ENCODE measurements at regions not wholly inside any gene's neighbourhood (a gene's known extent, or its start where the extent isn't known, plus 50 kb on each side); places are given as distances from the start of the nearest gene placed in this dataset.
"Not testable (repeated sequence)": the region's sequence is repeated elsewhere in the genome, so short reads cannot be mapped to it uniquely, and the experiment has no call there.

DNA sequence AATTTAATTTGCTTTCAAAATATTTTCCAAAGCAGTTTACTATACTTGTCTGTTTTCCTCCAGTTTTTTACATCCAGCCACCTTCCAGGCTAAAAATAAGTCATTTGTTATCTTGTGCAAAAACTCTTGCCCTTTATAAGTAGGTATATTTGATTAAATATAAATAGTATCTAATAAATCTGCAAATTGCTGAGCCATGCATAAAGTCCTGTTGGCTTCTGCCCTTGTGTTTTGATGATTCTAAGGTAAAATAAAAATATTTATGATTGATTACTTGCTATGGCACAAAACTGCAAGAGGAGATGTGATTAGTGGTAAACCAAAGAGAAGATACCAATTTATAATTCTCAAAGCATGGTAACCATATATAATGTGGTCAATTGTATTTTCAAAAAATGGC, 1026.7 kb downstream of the EPHA3 start:
- H3K9me3 Mint-ChIP-seq = peaks cover 6% of the 10 kb centered on the region
- no peak for DNase-seq
- H3K4me3 Mint-ChIP-seq = no peak overlapping the region
- ChIA-PET CTCF (no interaction called here), POLR2A (no interaction called here)
- no peak overlapping the region for H3K27ac Mint-ChIP-seq
- no peaks in the 10 kb centered on the region for H3K4me1 Mint-ChIP-seq
- no peaks in the 10 kb centered on the region for H3K36me3 Mint-ChIP-seq (ENCODE audit: low read depth)
- H3K27me3 Mint-ChIP-seq = no peaks in the 10 kb centered on the region

GRCh38 chr3:90136456-90137191, 1029.2 kb downstream of the EPHA3 start:
- Mint-ChIP-seq H3K36me3 (ENCODE audit: low read depth) (no peaks in the 10 kb centered on the region), H3K9me3 (peaks cover 6% of the 10 kb centered on the region), H3K4me1 (no peaks in the 10 kb centered on the region), H3K27me3 (no peaks in the 10 kb centered on the region), H3K27ac (no peak overlapping the region), H3K4me3 (no peak overlapping the region)
- DNase-seq = no peak
- ChIA-PET POLR2A (no interaction called here), CTCF (no interaction called here)

GRCh38 chr3:90145094-90145860, 1037.9 kb downstream of the EPHA3 start:
- Mint-ChIP-seq H3K9me3 (peaks cover 7% of the 10 kb centered on the region), H3K36me3 (ENCODE audit: low read depth) (no peaks in the 10 kb centered on the region), H3K27me3 (no peaks in the 10 kb centered on the region), H3K27ac (no peak overlapping the region), H3K4me1 (no peaks in the 10 kb centered on the region), H3K4me3 (no peak overlapping the region)
- DNase-seq = no peak
- CTCF ChIA-PET = no interaction called here
- POLR2A ChIA-PET = no interaction called here

- H3K4me1 Mint-ChIP-seq = no peaks in the 10 kb centered on the region
- POLR2A ChIA-PET = no interaction called here
- no peak for DNase-seq
- H3K27ac Mint-ChIP-seq = no peak overlapping the region
- no peak overlapping the region for H3K4me3 Mint-ChIP-seq
- H3K27me3 Mint-ChIP-seq = no peaks in the 10 kb centered on the region
- CTCF ChIA-PET = no interaction called here
- no peaks in the 10 kb centered on the region for H3K36me3 Mint-ChIP-seq (ENCODE audit: low read depth)
- peaks cover 4% of the 10 kb centered on the region for H3K9me3 Mint-ChIP-seq
These were observed 1072.7 kb downstream of the EPHA3 start for GRCh38 chr3:90180096-90180495.

- Mint-ChIP-seq H3K4me1 (no peaks in the 10 kb centered on the region), H3K27ac (no peak overlapping the region), H3K27me3 (no peaks in the 10 kb centered on the region), H3K36me3 (ENCODE audit: low read depth) (no peaks in the 10 kb centered on the region), H3K9me3 (peaks cover 4% of the 10 kb centered on the region), H3K4me3 (no peak overlapping the region)
- ChIA-PET POLR2A (no interaction called here), CTCF (no interaction called here)
- DNase-seq = no peak
These were observed 1073.1 kb downstream of the EPHA3 start for GRCh38 chr3:90180543-90180942.

- H3K36me3 Mint-ChIP-seq (ENCODE audit: low read depth); H3K27me3 Mint-ChIP-seq; H3K9me3 Mint-ChIP-seq; CTCF ChIA-PET; POLR2A ChIA-PET; H3K4me1 Mint-ChIP-seq; H3K27ac Mint-ChIP-seq; DNase-seq; H3K4me3 Mint-ChIP-seq: not testable (repeated sequence)
These were observed 1075.0 kb downstream of the EPHA3 start for GRCh38 chr3:90182291-90182976.

DNA sequence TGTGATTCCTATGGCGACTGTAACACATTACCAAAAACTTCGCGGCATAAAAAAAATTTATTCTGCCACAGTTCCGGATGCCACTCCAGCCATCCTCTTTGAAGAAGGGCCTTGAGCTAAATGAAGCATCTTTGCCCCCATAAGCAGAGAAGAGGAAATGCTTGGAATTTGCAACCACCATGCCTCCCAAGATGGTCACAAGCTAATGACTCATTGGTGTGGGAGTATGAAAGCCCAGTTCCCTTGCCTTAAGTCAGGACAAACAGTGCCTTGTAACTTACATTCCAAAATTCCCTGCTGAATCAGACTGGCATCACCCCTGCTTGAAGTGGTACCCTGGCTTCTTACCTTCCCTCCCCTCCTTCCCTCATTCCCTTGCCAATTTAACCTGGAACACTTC, 1077.4 kb downstream of the EPHA3 start:
- ChIA-PET POLR2A (no interaction called here), CTCF (no interaction called here)
- Mint-ChIP-seq H3K27me3 (no peaks in the 10 kb centered on the region), H3K4me3 (no peak overlapping the region), H3K27ac (no peak overlapping the region), H3K36me3 (ENCODE audit: low read depth) (no peaks in the 10 kb centered on the region), H3K9me3 (no peaks in the 10 kb centered on the region), H3K4me1 (no peaks in the 10 kb centered on the region)
- DNase-seq = no peak

- H3K27me3 Mint-ChIP-seq; POLR2A ChIA-PET; H3K4me3 Mint-ChIP-seq; H3K36me3 Mint-ChIP-seq (ENCODE audit: low read depth); DNase-seq; CTCF ChIA-PET; H3K4me1 Mint-ChIP-seq; H3K27ac Mint-ChIP-seq: not testable (repeated sequence)
- peaks cover 14% of the 10 kb centered on the region for H3K9me3 Mint-ChIP-seq
These were observed 1090.0 kb downstream of the EPHA3 start for GRCh38 chr3:90197383-90197782.

GRCh38 chr3:90202931-90203330, 1095.5 kb downstream of the EPHA3 start:
- H3K27ac Mint-ChIP-seq; H3K27me3 Mint-ChIP-seq; H3K9me3 Mint-ChIP-seq; DNase-seq; H3K4me1 Mint-ChIP-seq; H3K36me3 Mint-ChIP-seq (ENCODE audit: low read depth); H3K4me3 Mint-ChIP-seq; POLR2A ChIA-PET; CTCF ChIA-PET: not testable (repeated sequence)

DNA sequence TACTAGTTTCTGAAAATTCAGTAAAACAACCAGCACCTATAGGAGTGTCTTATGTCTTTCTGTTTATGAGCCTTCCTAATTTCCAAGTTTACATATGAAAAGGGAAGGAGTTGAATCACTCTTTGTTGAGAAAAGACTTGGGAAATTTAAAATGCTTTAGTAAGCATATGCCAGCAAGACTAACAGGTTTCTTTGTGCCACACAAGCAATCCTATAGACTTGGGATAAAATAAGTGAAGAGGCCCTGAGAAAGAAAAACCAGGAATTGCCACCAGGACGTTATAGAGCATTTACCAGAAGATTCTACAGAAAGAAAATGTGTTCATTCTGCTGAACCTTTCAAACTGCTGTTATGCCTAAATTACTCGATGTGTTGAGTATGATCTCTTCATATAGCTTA, 1099.1 kb downstream of the EPHA3 start:
- H3K9me3 Mint-ChIP-seq = peaks cover 11% of the 10 kb centered on the region
- POLR2A ChIA-PET; CTCF ChIA-PET; H3K4me3 Mint-ChIP-seq; H3K27me3 Mint-ChIP-seq; H3K36me3 Mint-ChIP-seq (ENCODE audit: low read depth); DNase-seq; H3K27ac Mint-ChIP-seq; H3K4me1 Mint-ChIP-seq: not testable (repeated sequence)

DNA sequence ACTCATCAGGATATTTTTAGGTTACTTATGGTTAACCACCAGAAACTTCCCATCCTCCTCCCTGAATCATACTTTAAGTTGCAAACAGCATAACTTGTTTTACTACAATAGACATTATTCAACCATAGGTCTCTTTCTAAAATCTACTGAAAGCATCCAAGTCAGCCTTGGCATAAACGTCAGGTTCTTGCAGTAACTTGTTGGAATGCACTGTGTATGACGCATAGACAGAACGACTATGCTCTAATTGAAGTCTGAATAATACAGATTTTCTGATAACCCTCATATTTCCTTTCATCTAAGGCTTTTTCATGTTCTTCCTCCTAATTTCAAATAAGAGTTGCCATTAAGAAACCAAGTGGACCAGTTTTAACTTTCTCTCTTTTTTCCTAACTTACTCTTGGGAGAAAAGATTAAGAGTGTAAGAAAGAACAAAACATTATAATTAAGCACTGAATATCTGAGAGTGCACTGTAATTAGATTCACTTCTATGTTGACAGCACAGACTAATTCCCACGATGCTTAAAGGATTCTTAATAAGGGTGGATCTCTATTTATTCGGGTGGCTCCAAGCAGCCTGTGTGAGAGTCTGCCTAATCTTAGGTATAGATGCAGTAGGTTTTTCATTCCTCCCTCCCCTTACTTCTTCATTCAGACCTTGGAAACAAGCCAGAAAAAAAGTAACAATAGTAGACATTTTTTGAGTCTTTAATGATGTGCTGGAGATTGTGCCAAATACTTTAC, 1100.1 kb downstream of the EPHA3 start:
- DNase-seq; CTCF ChIA-PET; H3K27me3 Mint-ChIP-seq; H3K27ac Mint-ChIP-seq; H3K36me3 Mint-ChIP-seq (ENCODE audit: low read depth); H3K4me3 Mint-ChIP-seq; H3K4me1 Mint-ChIP-seq; POLR2A ChIA-PET: not testable (repeated sequence)
- peaks cover 16% of the 10 kb centered on the region for H3K9me3 Mint-ChIP-seq

- ChIA-PET POLR2A (no interaction called here), CTCF (no interaction called here)
- no peak for DNase-seq
- Mint-ChIP-seq H3K9me3 (peaks cover 7% of the 10 kb centered on the region), H3K4me1 (no peaks in the 10 kb centered on the region), H3K27ac (no peak overlapping the region), H3K27me3 (no peaks in the 10 kb centered on the region), H3K36me3 (ENCODE audit: low read depth) (no peaks in the 10 kb centered on the region), H3K4me3 (no peak overlapping the region)
These were observed 1114.5 kb downstream of the EPHA3 start for GRCh38 chr3:90221900-90222299.

DNA sequence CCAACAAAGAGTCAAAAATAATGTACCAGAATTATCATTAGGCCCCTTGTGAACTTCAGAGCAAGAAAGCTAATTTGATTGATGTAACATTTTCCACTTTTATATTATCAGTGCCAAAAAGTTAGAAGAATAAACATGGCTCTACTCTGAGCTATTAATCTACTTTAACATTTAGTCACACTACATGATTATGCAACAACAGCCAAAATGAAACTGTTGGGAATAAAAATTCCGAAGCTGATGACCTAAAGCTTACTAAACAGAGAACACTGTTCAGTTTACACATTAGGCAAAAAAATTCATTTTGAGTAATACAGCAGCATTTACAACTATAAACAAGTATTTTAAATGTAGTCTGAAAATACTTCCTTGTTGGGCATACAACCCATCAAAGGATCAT, 1134.1 kb downstream of the EPHA3 start:
- Mint-ChIP-seq H3K9me3 (peaks cover 26% of the 10 kb centered on the region), H3K4me1 (no peaks in the 10 kb centered on the region), H3K27me3 (no peaks in the 10 kb centered on the region), H3K4me3 (no peak overlapping the region), H3K36me3 (ENCODE audit: low read depth) (no peaks in the 10 kb centered on the region), H3K27ac (no peak overlapping the region)
- CTCF ChIA-PET = no interaction called here
- POLR2A ChIA-PET = no interaction called here
- DNase-seq = no peak

All from activated CD4-positive, alpha-beta memory T cell treated with anti-CD3 and anti-CD28 coated beads, Interleukin-2, amount 10 ng/mL, durations not matched to agents 7 days and 5 days (primary cell).